Aorta (tissue), 5 donors: ENCODE measurements at regions not wholly inside any gene's neighbourhood (a gene's known extent, or its start where the extent isn't known, plus 50 kb on each side); places are given as distances from the start of the nearest gene placed in this dataset.

Source experiments
- ATAC-seq: fragments of 200-7000 bp; cut with Tn5 transposase; one replicate; pipeline ENCODE4 v1.9.1; 2022; ENCODE audit warnings: moderate library complexity; ENCODE audit not compliant: low FRiP score
- DNase-seq, 2 donors: peaks; one replicate each; pipeline ENCODE4 v3.0.0-alpha.2; 2020
- H3K27ac ChIP-seq, 2 donors: one replicate each; pipeline ENCODE4 v1.5.1; 2013; ENCODE audit warnings: low read length in 2 of 2, mild to moderate bottlenecking in 2 of 2, moderate library complexity in 2 of 2, control low read depth in 1 of 2, inconsistent platforms in 1 of 2, low read depth in 1 of 2
- H3K27me3 ChIP-seq, 2 donors: one replicate each; pipeline ENCODE4 v1.6.1; 2013; ENCODE audit warnings: control low read depth in 1 of 2, low read length in 1 of 2, mild to moderate bottlenecking in 1 of 2, moderate library complexity in 1 of 2; ENCODE audit not compliant: insufficient read depth in 2 of 2, control insufficient read depth in 1 of 2
- H3K36me3 ChIP-seq, 2 donors: one replicate each; pipeline ENCODE4 v1.6.1; 2013; ENCODE audit warnings: control low read depth in 1 of 2, low read length in 1 of 2, mild to moderate bottlenecking in 1 of 2; ENCODE audit not compliant: insufficient read depth in 2 of 2, control insufficient read depth in 1 of 2
- H3K4me1 ChIP-seq, 2 donors: one replicate each; pipeline ENCODE4 v1.6.1; 2013; ENCODE audit warnings: low read length in 2 of 2, control low read depth in 1 of 2, mild to moderate bottlenecking in 1 of 2, moderate library complexity in 1 of 2; ENCODE audit not compliant: insufficient read depth in 2 of 2, control insufficient read depth in 1 of 2
- H3K4me3 ChIP-seq, 2 donors: one replicate each; pipeline ENCODE4 v1.5.1; 2013; ENCODE audit warnings: low read length in 2 of 2, control low read depth in 1 of 2, mild to moderate bottlenecking in 1 of 2
- H3K9me3 ChIP-seq: one replicate; pipeline ENCODE4 v1.6.1; 2013; ENCODE audit warnings: mild to moderate bottlenecking, low read length; ENCODE audit not compliant: control insufficient read depth
- WGBS, 2 donors: extraction: QIAGEN DNeasy Blood & Tissue Kit; methylation state at CpG; one replicate each; pipeline ENCODE4 v1.1.7; 2013; 5-methylcytosine and 5-hydroxymethylcytosine counted together
- intact Hi-C, 2 donors: fragments of 100-400 bp; cut with DNase I; formaldehyde crosslinking; loops; one replicate each; pipeline versions ENCODE4 v1.14.2 to v1.15.0; 2022
- donor health status: healthy with polysubstance abuse.
- donor health status: Bipolar disorder and iron deficiency.
- donor health status: DM: no; HTN: no; CAD: no.
- donor health status: DM: no; HTN: no; CAD: no.
- donor health status: DM: yes; HTN: yes; CAD: no.

DNA sequence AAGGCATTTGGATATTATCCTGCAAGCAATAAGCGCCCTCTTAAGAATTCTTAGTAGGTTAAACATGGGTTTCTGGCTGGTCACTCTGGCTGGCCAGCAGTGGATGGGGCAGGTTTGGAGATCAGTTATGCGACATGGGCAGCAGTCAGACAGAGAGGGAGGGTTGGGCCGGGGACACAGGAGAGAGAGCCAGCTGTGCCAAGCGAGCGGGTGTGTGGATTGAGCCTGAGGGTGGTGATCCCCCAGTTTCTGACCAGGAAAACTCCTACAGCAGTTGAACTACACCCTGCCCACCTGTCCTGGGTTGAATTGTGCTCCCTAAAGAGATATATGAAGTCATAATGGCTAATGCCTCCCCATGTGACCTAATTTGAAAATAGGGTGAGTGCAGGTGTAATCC lies 671.2 kb downstream of the TBC1D22A start:
- intact Hi-C loops: no loop called here
- H3K4me3 ChIP-seq: no peak overlapping the region
- H3K36me3 ChIP-seq: no peaks in the 10 kb centered on the region
- no peak overlapping the region for H3K27ac ChIP-seq
- H3K27me3 ChIP-seq: no peaks in the 10 kb centered on the region
- H3K4me1 ChIP-seq: no peaks in the 10 kb centered on the region
- 85% methylated on average over 5 of the region's 5 CpGs for WGBS, 2 donors
- H3K9me3 ChIP-seq: peaks cover 6% of the 10 kb centered on the region
- DNase-seq: no peak
- no peak for ATAC-seq

DNA sequence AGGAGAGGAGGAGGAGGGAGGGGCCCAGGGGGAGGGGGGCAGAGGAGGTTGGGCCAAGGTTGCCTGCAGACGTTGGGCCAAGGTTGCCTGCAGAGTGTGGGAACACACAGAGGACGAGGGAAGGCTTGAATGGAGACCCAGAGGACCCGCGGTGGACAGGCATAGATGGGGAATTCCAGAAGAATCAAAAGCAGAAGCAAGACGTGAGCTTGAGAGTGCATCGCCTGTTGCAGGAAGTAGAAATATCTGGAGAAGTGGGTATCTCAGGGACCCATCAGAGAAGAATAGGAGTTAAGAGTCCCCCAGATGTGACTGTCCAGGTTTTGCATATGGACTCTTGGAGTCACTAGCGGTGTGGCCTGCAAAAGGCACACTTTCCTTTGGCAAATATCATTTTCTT lies 670.2 kb downstream of the TBC1D22A start:
- Histone ChIP-seq H3K27ac (no peak overlapping the region), H3K27me3 (no peaks in the 10 kb centered on the region), H3K4me3 (no peak overlapping the region), H3K36me3 (no peaks in the 10 kb centered on the region), H3K9me3 (peaks cover 6% of the 10 kb centered on the region), H3K4me1 (no peaks in the 10 kb centered on the region)
- intact Hi-C loops: no loop called here
- DNase-seq (no peak), ATAC-seq (no peak)
- WGBS, 2 donors: 75 to 78% methylated on average over 7 of the region's 7 CpGs

GRCh38 chr22:47423861-47424820 lies 661.7 kb downstream of the TBC1D22A start:
- no peaks in the 10 kb centered on the region for H3K9me3 ChIP-seq
- H3K4me1 ChIP-seq: no peaks in the 10 kb centered on the region
- no peaks in the 10 kb centered on the region for H3K27me3 ChIP-seq
- intact Hi-C loops: no loop called here
- H3K36me3 ChIP-seq: no peaks in the 10 kb centered on the region
- H3K4me3 ChIP-seq: no peak overlapping the region
- DNase-seq (peak in 1 of 2 donors; percentile 39), ATAC-seq (no peak)
- no peak overlapping the region for H3K27ac ChIP-seq
- 77 to 78% methylated on average over 21 of the region's 21 CpGs for WGBS, 2 donors

GRCh38 chr22:47423266-47423665 lies 660.8 kb downstream of the TBC1D22A start:
- H3K27me3 ChIP-seq: no peaks in the 10 kb centered on the region

GRCh38 chr22:47422736-47423135 lies 660.3 kb downstream of the TBC1D22A start:
- DNase-seq (peak in 1 of 2 donors; percentile 40), ATAC-seq (no peak)
- Histone ChIP-seq H3K9me3 (peaks cover 1% of the 10 kb centered on the region), H3K36me3 (no peaks in the 10 kb centered on the region), H3K27ac (no peak overlapping the region), H3K4me3 (no peak overlapping the region), H3K27me3 (no peaks in the 10 kb centered on the region), H3K4me1 (no peaks in the 10 kb centered on the region)
- intact Hi-C loops: no loop called here
- WGBS, 2 donors: 86 to 89% methylated on average over 10 of the region's 10 CpGs

More at GRCh38 chr22:47423266-47423665, 660.8 kb downstream of the TBC1D22A start:
- 66 to 79% methylated on average over 9 of the region's 9 CpGs for WGBS, 2 donors
- Histone ChIP-seq H3K9me3 (no peaks in the 10 kb centered on the region), H3K27ac (no peak overlapping the region), H3K4me3 (no peak overlapping the region), H3K4me1 (no peaks in the 10 kb centered on the region), H3K36me3 (no peaks in the 10 kb centered on the region)
- ATAC-seq (no peak), DNase-seq (peak in 1 of 2 donors; percentile 27)
- intact Hi-C loops: no loop called here

DNA sequence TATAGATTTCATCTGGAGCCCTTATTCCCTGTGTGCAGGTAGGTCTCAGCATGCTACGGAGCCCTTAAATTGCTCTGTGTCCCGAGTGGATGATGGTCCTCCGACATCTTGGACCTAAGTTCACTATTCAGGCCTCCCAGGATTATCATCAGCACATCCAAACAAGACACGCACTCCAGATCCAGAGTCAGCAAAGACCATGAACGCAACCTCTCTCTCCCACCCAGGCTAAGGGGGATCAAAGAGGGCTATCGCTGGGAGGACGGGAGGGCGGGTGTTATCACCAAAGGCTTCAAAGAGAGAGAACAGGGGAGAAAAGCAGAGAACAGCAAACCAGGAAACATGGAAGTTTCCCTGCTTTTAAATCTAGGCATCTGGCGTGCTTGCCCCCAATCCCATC lies 659.4 kb downstream of the TBC1D22A start:
- H3K4me1 ChIP-seq: no peaks in the 10 kb centered on the region
- intact Hi-C loops: no loop called here
- no peak for DNase-seq
- WGBS, 2 donors: 81 to 85% methylated on average over 9 of the region's 9 CpGs
- H3K9me3 ChIP-seq: peaks cover 3% of the 10 kb centered on the region
- no peak overlapping the region for H3K27ac ChIP-seq
- no peaks in the 10 kb centered on the region for H3K27me3 ChIP-seq
- H3K36me3 ChIP-seq: no peaks in the 10 kb centered on the region
- ATAC-seq: no peak
- no peak overlapping the region for H3K4me3 ChIP-seq

- Histone ChIP-seq H3K27ac (no peak overlapping the region), H3K27me3 (no peaks in the 10 kb centered on the region), H3K36me3 (no peaks in the 10 kb centered on the region), H3K4me3 (no peak overlapping the region), H3K9me3 (peaks cover 3% of the 10 kb centered on the region), H3K4me1 (no peaks in the 10 kb centered on the region)
- WGBS, 2 donors: 79 to 83% methylated on average over 3 of the region's 3 CpGs
- intact Hi-C loops: no loop called here
- ATAC-seq: no peak
- peak in 1 of 2 donors; percentile 39 for DNase-seq
Observed at GRCh38 chr22:47420211-47420610, 657.8 kb downstream of the TBC1D22A start.

GRCh38 chr22:47419239-47419638 lies 656.8 kb downstream of the TBC1D22A start:
- intact Hi-C loops: no loop called here
- no peaks in the 10 kb centered on the region for H3K27me3 ChIP-seq
- no peak overlapping the region for H3K4me3 ChIP-seq
- H3K9me3 ChIP-seq: peaks cover 3% of the 10 kb centered on the region
- WGBS, 2 donors: 55 to 63% methylated on average over 4 of the region's 4 CpGs
- H3K36me3 ChIP-seq: no peaks in the 10 kb centered on the region
- no peaks in the 10 kb centered on the region for H3K4me1 ChIP-seq
- ATAC-seq (no peak), DNase-seq (no peak)
- no peak overlapping the region for H3K27ac ChIP-seq

- H3K36me3 ChIP-seq: no peaks in the 10 kb centered on the region
- ATAC-seq (no peak), DNase-seq (peak in 1 of 2 donors; percentile 39)
- WGBS, 2 donors: 67 to 75% methylated on average over 2 of the region's 2 CpGs
- intact Hi-C loops: no loop called here
- no peaks in the 10 kb centered on the region for H3K4me1 ChIP-seq
- H3K9me3 ChIP-seq: peaks cover 3% of the 10 kb centered on the region
- H3K4me3 ChIP-seq: no peak overlapping the region
- H3K27me3 ChIP-seq: no peaks in the 10 kb centered on the region
- no peak overlapping the region for H3K27ac ChIP-seq
Observed at GRCh38 chr22:47417699-47418098, 655.2 kb downstream of the TBC1D22A start.
